NCI-H128 (cell line): ENCODE measurements at regions not wholly inside any gene's neighbourhood (a gene's known extent, or its start where the extent isn't known, plus 50 kb on each side); places are given as distances from the start of the nearest gene placed in this dataset.

Experiments
- DNase-seq: peaks from one replicate; lab custom pipeline; 2025; ENCODE audit not compliant: unreplicated experiment; lab: John Stamatoyannopoulos, UW

DNA sequence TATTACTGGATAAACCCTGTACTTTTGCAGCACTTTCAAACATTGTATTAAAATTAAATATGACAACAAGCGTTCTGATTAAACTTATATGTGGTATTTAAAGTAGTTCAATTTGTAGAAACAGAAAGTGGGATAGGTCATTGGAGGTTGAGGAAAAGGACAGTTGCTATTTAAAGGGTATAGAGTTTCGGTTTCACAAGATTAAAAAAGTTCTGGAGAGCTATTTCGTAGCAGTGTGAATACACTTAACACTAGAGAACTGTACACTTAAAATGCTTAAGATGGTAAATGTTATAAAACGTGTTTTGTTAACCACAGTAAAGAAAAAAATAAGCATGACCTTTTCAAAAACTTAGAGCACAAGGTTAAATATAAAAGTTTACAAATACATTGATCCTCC is 382.1 kb downstream of the BRINP1 start:
- DNase-seq = no peak

DNA sequence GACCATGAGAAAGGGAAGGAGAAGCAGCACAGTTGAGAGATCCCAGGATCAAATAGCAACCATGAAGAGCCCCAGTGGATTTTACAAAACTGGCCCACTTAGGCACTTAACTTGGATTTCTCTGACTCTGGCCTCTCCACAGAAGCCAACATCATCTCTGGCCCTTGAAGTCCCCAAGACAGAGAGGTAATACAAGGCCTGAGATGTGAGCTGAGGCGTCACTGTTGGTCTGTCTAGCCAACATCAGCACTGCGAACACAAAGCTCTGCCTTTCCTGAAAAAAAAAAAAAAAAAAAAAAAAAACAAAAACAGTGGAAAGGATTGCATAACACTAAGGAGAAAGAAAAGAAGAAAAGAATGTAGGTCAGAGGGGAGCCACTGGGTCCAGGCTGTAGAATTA is 378.3 kb downstream of the BRINP1 start:
- no peak for DNase-seq

DNA sequence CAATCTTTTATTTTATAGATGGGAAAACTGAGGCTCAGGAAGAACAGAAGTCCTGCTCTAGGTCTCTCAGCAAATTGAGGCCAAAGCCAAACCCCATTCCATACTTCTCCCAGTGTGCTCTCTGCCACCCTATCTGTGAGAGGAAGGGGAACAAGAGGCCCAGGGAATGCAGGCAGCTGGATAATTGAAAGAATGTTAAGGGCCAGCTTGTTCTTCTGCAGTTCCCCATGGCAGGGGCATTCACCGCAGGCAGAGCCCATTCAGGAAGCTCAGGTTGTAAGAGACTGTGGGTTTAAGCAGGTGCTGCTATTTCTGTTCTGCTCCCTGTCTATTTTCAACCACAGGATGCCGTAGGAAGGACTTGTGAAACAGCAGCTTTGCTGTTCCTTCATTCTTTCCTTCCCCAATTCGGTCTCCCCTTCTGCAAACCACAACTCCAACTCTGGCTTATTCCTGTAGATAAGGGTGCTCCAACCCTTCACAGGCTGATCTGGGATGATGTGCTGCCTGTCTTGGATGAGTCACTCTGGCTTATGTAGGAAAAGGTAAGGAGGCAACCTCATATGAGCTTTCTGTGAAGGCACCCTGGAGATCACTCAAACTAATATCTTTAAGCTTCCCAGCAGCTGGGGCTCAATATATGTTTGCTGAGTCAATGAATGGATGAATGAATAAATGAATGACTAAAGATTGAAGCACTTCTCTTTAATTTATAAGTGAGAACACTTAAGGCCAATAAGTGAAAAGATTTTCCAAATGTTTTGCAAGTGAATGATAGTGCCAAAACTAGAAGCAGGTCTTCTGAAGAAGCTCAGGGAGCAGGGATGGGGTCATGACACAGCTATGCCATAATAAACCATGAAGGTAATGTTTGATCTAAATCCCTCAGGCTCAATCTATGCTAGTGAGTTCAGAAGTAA is 377.6 kb downstream of the BRINP1 start:
- DNase-seq = no peak

DNA sequence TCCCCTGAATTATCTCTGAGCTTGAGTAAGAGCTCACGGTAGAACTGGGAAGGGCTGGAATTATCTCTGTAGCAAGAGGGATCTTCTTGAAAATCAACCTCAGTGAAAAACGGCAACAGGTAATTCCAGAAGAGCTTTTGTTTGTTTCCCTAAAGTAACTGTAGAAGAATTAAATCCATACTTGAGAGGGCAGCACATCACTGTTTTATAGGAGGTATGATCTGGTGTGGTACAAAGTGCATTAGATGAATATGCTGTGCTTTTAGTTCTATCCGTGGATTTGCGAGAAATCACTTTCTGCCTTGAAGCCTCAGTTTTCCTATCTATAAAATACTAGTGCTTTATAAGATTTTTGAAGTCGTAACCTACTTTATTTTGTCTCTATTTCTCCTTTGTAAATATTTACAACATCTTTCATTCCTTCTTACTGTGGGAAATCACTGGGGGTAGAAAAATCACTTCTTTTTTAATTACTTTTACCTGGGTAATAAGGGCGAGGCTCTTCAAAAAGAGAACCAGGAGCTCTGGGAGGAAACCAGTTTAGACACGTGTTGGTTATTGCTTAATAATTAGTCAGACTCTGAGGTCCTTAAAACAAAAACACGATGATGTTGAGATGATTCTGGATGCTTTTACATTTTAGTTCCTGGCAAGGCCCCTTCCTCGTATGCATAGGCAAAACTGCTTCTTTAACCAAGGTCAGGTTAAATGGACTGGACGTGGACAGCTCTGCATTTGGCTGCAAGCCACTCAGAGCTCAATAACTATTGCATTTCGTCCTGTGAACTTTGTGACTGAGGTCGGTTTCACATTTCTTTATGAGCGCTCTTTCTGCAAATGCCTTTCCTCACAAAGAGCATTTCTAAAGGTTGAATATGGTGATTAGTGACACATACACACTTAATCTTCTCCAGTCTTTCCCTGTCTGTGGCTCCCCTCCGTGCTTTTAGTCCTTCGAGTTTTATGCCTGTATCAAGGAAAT is 376.1 kb downstream of the BRINP1 start:
- no peak for DNase-seq

DNA sequence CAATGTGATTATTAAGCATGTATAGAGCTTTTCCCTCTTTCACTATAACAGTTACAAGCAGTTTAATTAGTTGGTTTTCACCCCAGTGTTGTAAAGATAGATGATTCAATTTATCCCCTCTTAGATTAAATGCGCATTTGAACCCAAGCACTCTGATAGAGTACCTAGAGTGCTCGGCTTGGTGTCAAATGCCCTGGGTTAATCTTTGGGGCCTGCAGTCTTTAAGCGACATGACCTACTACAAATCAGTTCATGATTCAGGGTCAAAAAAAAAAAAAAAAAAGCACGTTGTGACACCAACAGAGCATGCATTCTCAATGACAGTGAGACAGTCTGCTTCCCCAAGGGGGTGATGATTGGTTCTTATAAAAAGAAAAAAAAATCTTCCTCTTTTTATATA is 375.3 kb downstream of the BRINP1 start:
- no peak for DNase-seq

DNA sequence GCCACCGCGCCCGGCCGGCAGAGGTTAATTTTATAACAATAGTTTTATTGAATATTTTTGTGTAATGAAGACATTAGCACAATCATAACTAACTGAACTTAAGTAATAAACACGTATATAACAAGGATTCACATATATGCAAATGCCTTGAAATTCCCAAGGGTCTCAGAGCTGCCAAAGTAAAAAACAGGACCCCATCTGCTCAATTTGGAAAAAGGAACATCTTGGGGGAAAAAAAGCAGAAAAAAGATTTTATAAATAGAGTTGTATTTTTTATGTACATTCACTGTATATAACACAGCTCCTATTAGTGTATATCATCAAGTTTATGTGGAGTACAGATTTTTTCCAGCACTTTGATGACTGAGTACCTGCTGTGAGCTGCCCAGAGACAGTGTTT is 366.7 kb downstream of the BRINP1 start:
- DNase-seq = no peak

DNA sequence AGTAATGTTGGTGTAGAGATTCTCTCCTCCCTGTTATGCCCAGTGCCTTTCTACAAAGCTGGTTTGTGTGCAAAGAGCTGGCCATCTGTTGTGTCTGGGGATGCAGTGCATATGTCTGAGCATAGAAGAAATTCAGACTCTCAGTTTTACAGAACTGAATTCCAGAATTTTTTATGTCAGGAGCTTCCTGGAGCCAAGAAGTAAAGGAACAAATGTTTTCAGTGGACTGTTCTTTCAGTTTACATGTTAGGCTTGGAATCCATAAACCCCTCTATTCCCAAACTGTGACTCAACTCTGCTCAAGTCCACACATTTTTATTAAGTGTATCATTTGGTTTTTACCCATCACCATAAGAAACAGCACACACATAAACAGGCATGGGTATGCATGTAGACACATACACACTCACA is 366.0 kb downstream of the BRINP1 start:
- no peak for DNase-seq

DNA sequence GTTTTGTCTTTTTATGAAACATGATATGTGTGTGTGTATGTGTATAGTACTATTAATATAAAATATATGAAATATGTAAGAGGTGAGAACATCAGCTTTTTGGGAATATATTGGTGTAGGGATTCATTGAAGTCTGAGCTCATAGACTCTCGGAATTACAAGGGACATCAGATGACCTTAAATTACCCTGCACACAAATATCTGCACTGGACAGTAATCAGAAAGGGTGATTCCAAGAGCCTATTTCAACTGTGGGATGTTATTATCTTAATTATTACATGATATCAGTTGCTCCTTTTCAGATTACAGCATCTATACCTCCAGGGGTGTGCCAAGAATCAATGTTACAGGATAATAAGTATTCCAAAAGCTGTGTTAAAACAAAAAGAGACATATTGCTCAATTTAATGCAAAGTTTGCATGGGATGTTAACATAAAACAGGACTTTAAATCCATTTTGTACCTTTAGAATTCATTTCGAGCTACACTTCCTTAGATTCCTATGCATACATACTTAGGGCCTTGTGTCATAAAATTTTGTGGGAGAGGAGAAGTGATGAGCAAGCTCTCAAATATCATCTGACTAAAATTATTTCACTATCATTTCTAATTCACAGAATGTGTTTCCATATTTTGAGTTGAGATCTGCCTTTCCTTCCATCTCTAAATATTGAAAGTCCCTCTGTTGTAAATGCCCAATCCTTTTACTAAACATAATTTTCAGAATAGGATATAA is 365.2 kb downstream of the BRINP1 start:
- DNase-seq = no peak

DNA sequence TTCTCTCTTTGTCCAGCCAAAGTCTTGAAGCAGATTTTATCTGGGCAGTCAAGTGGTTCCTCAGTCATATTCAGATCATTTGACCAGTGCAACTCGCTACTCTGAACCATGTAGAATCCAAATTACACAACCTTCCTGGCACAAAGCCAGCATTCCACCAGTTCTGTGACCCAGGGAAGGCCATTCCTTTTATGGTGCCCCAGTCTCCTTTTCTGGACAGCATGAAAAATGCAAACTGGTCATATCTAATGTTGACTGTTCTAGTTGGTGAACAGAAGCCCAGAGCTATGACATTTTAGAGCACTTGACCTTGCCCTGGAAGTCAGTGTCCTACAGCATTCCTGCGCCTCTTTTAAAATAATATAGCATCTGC is 364.6 kb downstream of the BRINP1 start:
- no peak for DNase-seq

DNA sequence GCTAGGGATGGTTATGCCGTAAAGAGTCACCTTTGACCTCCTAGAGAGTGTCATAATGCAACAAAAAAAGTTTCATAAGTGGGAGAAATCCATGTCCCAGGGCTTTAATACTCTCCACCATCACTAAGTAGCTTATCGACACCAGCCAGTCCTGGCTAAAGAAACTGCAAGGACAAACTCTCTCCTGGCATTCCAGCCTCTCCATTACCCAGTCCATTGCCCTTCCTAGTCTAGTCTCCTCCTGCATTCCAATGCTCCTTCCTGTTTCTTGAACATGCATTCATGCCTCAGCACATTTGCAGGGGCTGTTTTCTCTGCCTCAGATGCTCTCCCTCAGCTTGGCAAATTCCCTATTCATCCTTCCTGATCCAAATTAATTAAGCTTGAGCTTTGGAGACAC is 364.1 kb downstream of the BRINP1 start:
- DNase-seq = no peak

DNA sequence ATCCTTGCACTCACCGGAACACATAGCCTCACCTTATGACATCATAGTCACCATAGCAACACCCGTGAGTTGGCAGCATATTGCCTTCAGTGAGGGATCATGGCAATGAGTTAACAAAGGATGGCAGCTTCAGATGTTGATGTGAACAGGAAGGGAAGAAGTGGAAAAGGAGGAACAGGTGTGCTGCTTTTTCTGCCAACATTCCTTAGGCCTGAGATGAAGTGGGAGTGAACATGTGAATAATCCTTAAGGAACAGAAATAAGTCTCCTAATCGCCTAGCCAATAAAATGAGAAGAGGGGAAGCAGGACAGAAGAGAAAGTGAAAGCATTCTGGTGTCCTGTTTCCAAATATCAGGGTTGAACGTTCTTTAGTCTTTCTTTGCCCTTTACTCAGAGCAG is 360.0 kb downstream of the BRINP1 start:
- no peak for DNase-seq

DNA sequence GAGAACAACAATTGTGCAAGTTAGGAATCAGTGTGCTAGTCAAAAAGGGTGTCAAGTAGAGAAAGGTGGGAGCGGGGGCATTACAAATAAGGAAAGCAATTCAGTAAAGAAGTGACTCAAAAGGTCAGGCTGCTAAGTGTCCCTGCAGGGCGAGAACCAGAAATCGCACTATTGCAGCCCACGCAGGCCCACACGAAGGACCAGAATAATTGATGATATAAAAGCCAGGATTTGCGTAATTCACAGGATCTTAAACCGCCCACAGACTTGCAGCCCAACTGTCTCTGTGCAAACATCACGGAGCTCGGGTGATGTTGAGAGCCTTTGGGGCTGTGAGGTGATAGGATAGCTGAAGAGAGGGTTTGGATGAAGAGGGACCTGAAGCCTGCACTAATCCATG is 349.0 kb downstream of the BRINP1 start:
- DNase-seq = no peak

DNA sequence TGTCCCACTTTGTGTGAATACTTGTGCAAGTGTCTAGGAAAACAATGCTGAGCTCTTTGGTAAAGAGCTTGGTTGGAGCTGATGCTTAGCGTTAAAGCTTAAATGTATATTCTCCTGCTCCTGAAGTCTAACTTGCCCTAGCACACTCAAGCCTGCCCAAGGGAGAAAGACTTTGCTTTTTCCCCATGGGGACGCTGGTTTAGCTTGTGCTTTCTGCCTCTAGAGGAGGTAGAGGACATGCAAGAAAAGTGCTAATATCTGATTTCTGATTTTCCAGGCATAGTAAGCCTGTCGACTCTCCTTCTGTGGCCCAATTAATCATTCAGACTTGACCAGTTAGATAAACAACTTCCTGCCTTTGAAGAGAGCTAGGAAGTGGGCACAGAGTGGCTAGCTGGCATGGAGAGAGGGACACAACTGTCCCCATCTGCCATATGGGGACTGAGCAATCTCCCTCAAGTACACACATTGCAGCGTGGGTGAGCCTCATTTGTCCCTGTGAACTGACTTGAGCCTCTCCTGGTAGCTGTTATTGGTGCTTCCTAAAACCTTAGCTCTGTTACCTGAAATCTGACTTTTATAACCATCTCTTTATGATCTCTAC is 348.4 kb downstream of the BRINP1 start:
- no peak for DNase-seq

DNA sequence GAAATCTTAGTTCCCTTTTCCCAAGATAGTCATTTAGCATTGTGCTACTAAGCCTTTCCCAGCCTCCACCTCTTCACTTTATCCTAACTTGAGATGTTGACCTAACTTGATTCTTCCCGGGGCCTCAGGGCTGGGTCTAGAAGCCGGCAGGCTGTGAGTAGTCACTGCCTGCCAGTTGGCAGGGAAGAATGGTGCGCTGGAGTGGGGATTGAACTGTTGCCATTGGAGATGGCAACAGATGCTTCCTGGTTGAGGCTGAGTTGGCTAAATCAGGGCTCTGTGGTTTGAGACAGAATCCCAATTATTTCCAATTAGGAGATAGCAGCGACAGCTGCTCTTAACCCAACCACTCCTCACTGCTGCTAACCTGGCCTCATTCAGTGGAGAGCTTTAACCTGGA is 343.1 kb downstream of the BRINP1 start:
- no peak for DNase-seq

DNA sequence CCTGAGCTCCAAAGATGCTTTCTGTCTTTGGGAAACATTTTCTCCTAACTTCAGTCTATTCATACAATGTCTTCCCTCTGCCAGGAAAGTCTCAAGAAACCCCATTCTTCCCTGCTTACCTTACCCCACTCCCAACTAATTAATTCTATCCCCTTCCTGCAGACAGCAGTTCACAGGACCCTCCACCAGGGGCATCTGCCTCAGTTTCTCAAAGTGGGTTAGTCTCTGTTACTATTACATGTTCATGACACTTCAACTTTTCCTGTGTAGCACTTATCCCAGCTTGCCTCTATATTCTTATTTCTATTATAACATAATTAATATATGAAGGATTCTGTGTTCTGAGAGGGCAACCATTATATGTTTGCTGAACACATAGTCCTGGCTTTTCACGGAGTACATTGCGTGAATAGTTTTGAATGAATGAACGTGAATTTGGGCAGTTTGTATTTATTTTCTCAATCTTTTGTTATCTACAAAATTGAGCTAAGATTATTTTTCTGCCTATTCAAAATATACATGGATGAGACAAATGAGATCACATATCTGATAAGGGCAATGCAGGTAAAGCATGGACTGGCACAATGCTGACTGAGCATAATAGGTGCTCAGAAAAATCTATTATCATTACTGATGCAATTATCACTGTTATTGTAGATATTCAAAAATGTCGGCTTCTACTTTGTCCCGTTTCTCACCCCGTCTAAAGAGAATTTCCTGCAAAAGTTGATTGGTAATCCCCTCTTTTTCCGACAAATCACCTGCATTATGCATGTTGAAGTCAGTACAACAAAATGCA is 341.1 kb downstream of the BRINP1 start:
- no peak for DNase-seq

DNA sequence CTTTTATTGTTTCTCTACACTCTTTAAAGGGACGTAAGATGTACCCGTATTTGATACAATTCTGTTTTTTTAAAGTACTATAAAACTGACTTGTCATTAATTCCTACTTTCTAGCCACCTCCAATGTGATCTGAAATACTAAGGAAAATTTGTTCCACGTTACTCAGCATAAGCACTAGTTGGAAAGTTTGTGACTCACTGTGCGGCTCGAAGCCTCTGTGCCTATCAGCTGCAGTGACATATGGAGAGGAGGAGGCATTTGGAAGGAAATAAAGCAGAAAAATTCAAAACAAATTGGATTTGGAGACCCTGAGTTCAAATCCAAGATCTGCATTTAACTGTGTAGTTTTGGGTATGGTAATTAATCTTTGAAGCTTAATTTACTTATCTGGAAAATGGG is 339.3 kb downstream of the BRINP1 start:
- DNase-seq = no peak

DNA sequence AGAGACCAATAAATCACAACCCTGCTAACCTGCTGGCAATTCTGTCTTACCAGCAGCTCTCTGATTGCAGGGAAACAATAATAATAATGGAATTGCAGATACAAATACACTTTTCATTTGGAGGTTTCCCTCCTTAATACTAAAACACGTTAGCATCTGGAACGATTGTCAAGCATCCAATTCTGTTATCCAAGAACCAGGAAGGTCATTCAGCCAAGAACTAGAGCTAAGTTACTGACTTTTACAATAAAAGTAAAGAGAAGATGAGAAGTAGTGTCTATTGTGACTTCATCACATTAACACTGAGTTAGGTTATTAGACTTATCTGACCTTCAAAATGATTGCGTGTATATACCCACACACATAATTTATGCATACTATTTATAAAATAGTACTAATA is 335.6 kb downstream of the BRINP1 start:
- DNase-seq = no peak

DNA sequence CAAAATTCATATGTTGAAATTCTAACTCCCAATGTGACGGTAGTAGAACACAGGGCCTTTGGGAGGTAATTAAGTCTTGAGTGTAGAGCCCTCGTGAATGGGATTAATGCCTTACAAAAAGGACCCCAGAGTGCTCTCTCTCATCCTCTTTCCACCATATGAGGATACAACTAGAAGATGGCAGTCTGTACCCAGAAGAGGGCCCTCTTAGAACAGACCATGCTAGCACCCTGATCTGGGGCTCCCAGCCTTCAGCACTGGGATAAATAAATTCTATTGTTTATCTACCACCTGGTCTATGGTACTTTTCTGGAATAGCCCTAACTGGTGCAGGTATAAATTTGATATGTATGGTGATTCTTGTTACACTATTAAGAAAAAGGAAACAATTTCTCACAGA is 332.3 kb downstream of the BRINP1 start:
- no peak for DNase-seq

DNA sequence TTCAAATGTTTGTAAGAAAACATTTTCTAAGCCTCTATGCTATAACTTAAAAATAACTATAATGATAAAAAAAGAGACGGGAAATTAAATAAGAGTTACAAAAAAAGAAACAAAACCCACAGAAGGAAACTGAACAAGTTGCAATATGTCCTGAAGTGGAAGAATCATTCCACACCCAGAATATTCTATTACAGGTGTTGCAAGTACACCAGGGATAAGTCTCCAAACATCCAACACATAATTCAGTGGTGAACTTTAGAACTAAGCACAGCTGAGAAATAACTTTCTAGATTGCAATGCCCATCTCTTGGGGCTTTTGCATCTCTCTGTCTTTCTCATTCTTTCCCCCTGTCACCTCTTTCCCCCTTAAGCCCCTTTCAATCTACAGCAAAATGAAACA is 325.2 kb downstream of the BRINP1 start:
- no peak for DNase-seq

DNA sequence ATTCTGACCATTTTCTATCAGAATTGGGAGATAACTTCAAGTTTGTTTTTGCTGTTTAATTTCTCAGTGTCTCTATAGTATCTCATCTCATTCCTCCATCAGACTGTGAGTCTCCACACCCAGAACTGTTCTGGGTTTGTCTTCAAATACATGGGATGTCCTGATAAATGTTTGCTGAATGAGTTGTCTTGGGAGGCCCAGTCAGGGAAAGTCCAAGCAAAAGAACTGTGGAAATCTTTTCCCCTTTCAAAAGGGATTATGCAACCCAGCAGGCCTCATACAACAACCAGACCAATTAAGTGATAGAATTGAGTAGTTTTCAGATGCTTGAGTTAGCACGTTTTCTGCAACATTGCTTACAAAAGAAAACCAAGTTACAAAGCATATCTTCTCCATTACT is 324.4 kb downstream of the BRINP1 start:
- no peak for DNase-seq
